CD4-positive, alpha-beta memory T cell (primary cell): ENCODE measurements at regions not wholly inside any gene's neighbourhood (a gene's known extent, or its start where the extent isn't known, plus 50 kb on each side); places are given as distances from the start of the nearest gene placed in this dataset.

Source experiments
- CTCF ChIA-PET: fragments of 350-600 bp; sonication (Branson Sonifier 250); formaldehyde crosslinking; loops from one replicate; lab custom pipeline; 2021; ENCODE audit warnings: inconsistent platforms; ENCODE audit not compliant: partially characterized antibody; lab: Charles Lee
- POLR2A ChIA-PET: fragments of 350-600 bp; sonication (Branson Sonifier 250); formaldehyde crosslinking; loops from one replicate; lab custom pipeline; 2021; ENCODE audit not compliant: partially characterized antibody; lab: Charles Lee
- DNase-seq, 5 donors: peaks; one replicate each; pipeline versions ENCODE4 v3.0.0 to v3.0.0-alpha.2; 2020 to 2022; ENCODE audit warnings: mixed read lengths in 1 of 5
- H3K27ac ChIP-seq: one replicate; pipeline ENCODE4 v1.7.0; 2013; ENCODE audit warnings: low read depth, low read length
- H3K27me3 ChIP-seq: 2 replicates; pipeline ENCODE4 v1.7.0; 2013; ENCODE audit warnings: mild to moderate bottlenecking, low read length, moderate library complexity; ENCODE audit not compliant: insufficient read depth
- H3K36me3 ChIP-seq: 2 replicates; pipeline ENCODE4 v1.7.0; 2013; ENCODE audit warnings: mild to moderate bottlenecking, low read length, moderate library complexity; ENCODE audit not compliant: insufficient read depth
- H3K4me1 ChIP-seq: 2 replicates; pipeline ENCODE4 v1.7.0; 2013; ENCODE audit warnings: mild to moderate bottlenecking, low read length, moderate library complexity; ENCODE audit not compliant: insufficient read depth
- H3K4me3 ChIP-seq, 2 donors: one replicate each; pipeline ENCODE4 v1.7.0; 2013; ENCODE audit warnings: low read length in 2 of 2, mild to moderate bottlenecking in 1 of 2
- H3K9me3 ChIP-seq, 2 donors: one replicate each; pipeline ENCODE4 v1.7.0; 2013; ENCODE audit warnings: low read length in 2 of 2, control low read depth in 1 of 2; ENCODE audit not compliant: control insufficient read depth in 1 of 2
- H3K27ac Mint-ChIP-seq, 7 donors: one replicate each; pipeline ENCODE4 v1.8.0; 2020 to 2021; ENCODE audit warnings: mixed read lengths in 7 of 7, mild to moderate bottlenecking in 6 of 7, inconsistent platforms in 3 of 7, moderate library complexity in 3 of 7
- H3K27me3 Mint-ChIP-seq, 2 donors: one replicate each; pipeline ENCODE4 v1.8.0; 2020 to 2021; ENCODE audit warnings: mixed read lengths in 2 of 2
- H3K36me3 Mint-ChIP-seq, 2 donors: one replicate each; pipeline ENCODE4 v1.8.0; 2020 to 2021; ENCODE audit warnings: mixed read lengths in 2 of 2, inconsistent platforms in 1 of 2, mild to moderate bottlenecking in 1 of 2
- H3K4me1 Mint-ChIP-seq, 4 donors: one replicate each; pipeline ENCODE4 v1.8.0; 2020 to 2021; ENCODE audit warnings: mixed read lengths in 4 of 4, mild to moderate bottlenecking in 1 of 4
- H3K4me3 Mint-ChIP-seq, 8 donors: one replicate each; pipeline ENCODE4 v1.8.0; 2020 to 2021; ENCODE audit warnings: mixed read lengths in 8 of 8, mild to moderate bottlenecking in 7 of 8, moderate library complexity in 6 of 8, inconsistent platforms in 3 of 8
- H3K9me3 Mint-ChIP-seq, 8 donors: one replicate each; pipeline ENCODE4 v1.8.0; 2020 to 2021; ENCODE audit warnings: mixed read lengths in 8 of 8, mild to moderate bottlenecking in 5 of 8, inconsistent platforms in 3 of 8, moderate library complexity in 1 of 8
- intact Hi-C: fragments of 100-400 bp; cut with micrococcal nuclease; formaldehyde crosslinking; loops from one replicate; pipeline ENCODE4 v1.15.1; 2023

- Histone ChIP-seq H3K27ac (no peak overlapping the region), H3K4me3 (no peak overlapping the region), H3K9me3 (no peaks in the 10 kb centered on the region), H3K4me1 (no peaks in the 10 kb centered on the region), H3K36me3 (no peaks in the 10 kb centered on the region), H3K27me3 (no peaks in the 10 kb centered on the region)
- POLR2A ChIA-PET, result no interaction called here
- Mint-ChIP-seq H3K36me3 (no peaks in the 10 kb centered on the region), H3K4me1 (peaks cover 0 to 1% (median 0%) of the 10 kb centered on the region in 4 donors), H3K4me3 (no peak overlapping the region), H3K9me3 (peaks cover 0 to 2% (median 0%) of the 10 kb centered on the region in 8 donors), H3K27me3 (peaks cover 3 to 6% of the 10 kb centered on the region in 2 donors), H3K27ac (no peak overlapping the region)
- intact Hi-C loops, result no loop called here
- no peak for DNase-seq
- CTCF ChIA-PET, result interaction anchor here (1.4 kb wide), 1 partner anchor 79 kb away, joined by 3 read pairs; no protein-coding TSS in a partner anchor
Measured at GRCh38 chr4:17368408-17368807, 143.5 kb downstream of the QDPR start.

GRCh38 chr4:17367201-17367600 is 144.7 kb downstream of the QDPR start:
- Histone ChIP-seq H3K9me3 (no peaks in the 10 kb centered on the region), H3K36me3 (no peaks in the 10 kb centered on the region), H3K27me3 (no peaks in the 10 kb centered on the region), H3K4me1 (no peaks in the 10 kb centered on the region), H3K27ac (no peak overlapping the region), H3K4me3 (no peak overlapping the region)
- ChIA-PET CTCF (no interaction called here), POLR2A (no interaction called here)
- Mint-ChIP-seq H3K36me3 (no peaks in the 10 kb centered on the region), H3K4me3 (no peak overlapping the region), H3K27me3 (peaks cover 5 to 6% of the 10 kb centered on the region in 2 donors), H3K27ac (no peak overlapping the region), H3K4me1 (peaks cover 6 to 8% (median 7%) of the 10 kb centered on the region in 4 donors), H3K9me3 (peaks cover 0 to 3% (median 0%) of the 10 kb centered on the region in 8 donors)
- no peak for DNase-seq
- intact Hi-C loops, result no loop called here

GRCh38 chr4:17366496-17366895 is 145.4 kb downstream of the QDPR start:
- no peaks in the 10 kb centered on the region for H3K4me1 ChIP-seq
- no peaks in the 10 kb centered on the region for H3K27me3 ChIP-seq
- intact Hi-C loops, result no loop called here
- Mint-ChIP-seq H3K9me3 (peaks cover 0 to 3% (median 0%) of the 10 kb centered on the region in 8 donors), H3K27me3 (peaks cover 6 to 7% of the 10 kb centered on the region in 2 donors), H3K4me1 (peaks cover 9 to 11% (median 10%) of the 10 kb centered on the region in 4 donors), H3K36me3 (no peaks in the 10 kb centered on the region), H3K4me3 (no peak overlapping the region), H3K27ac (no peak overlapping the region)
- H3K9me3 ChIP-seq, result no peaks in the 10 kb centered on the region
- ChIA-PET CTCF (no interaction called here), POLR2A (no interaction called here)
- no peaks in the 10 kb centered on the region for H3K36me3 ChIP-seq
- H3K4me3 ChIP-seq, result no peak overlapping the region
- H3K27ac ChIP-seq, result no peak overlapping the region
- DNase-seq, result no peak

GRCh38 chr4:17362430-17362829 is 149.5 kb downstream of the QDPR start:
- intact Hi-C loops, result no loop called here
- Mint-ChIP-seq H3K27me3 (peaks cover 8% of the 10 kb centered on the region in 2 donors), H3K4me3 (peak overlapping the region in 1 of 8 donors; percentile 20), H3K36me3 (no peaks in the 10 kb centered on the region), H3K27ac (no peak overlapping the region), H3K4me1 (peaks cover 9 to 10% (median 10%) of the 10 kb centered on the region in 4 donors), H3K9me3 (peaks cover 0 to 4% (median 0%) of the 10 kb centered on the region in 8 donors)
- Histone ChIP-seq H3K4me3 (no peak overlapping the region), H3K27me3 (no peaks in the 10 kb centered on the region), H3K27ac (no peak overlapping the region), H3K4me1 (no peaks in the 10 kb centered on the region), H3K9me3 (no peaks in the 10 kb centered on the region), H3K36me3 (no peaks in the 10 kb centered on the region)
- ChIA-PET POLR2A (no interaction called here), CTCF (no interaction called here)
- no peak for DNase-seq

GRCh38 chr4:17358241-17358640 is 153.6 kb downstream of the QDPR start:
- intact Hi-C loops, result no loop called here
- no peak overlapping the region for H3K4me3 ChIP-seq
- H3K27ac ChIP-seq, result no peak overlapping the region
- CTCF ChIA-PET, result interaction anchor here (0.8 to 1.3 kb wide), 2 partner anchors 13 to 27 kb away, joined by 3 to 4 read pairs; no protein-coding TSS in a partner anchor
- POLR2A ChIA-PET, result no interaction called here
- Mint-ChIP-seq H3K27ac (no peak overlapping the region), H3K9me3 (peaks cover 0 to 4% (median 0%) of the 10 kb centered on the region in 8 donors), H3K27me3 (peaks cover 9 to 10% of the 10 kb centered on the region in 2 donors), H3K4me1 (peaks cover 9 to 10% (median 10%) of the 10 kb centered on the region in 4 donors), H3K36me3 (no peaks in the 10 kb centered on the region), H3K4me3 (no peak overlapping the region)
- no peaks in the 10 kb centered on the region for H3K4me1 ChIP-seq
- no peak for DNase-seq
- no peaks in the 10 kb centered on the region for H3K27me3 ChIP-seq
- H3K36me3 ChIP-seq, result no peaks in the 10 kb centered on the region
- no peaks in the 10 kb centered on the region for H3K9me3 ChIP-seq

GRCh38 chr4:17356926-17357325 is 155.0 kb downstream of the QDPR start:
- no peaks in the 10 kb centered on the region for H3K27me3 ChIP-seq
- CTCF ChIA-PET, result interaction anchor here (2.5 kb wide), 1 partner anchor 9 kb away, joined by 8 read pairs; no protein-coding TSS in a partner anchor
- intact Hi-C loops, result no loop called here
- H3K9me3 ChIP-seq, result no peaks in the 10 kb centered on the region
- no peak overlapping the region for H3K4me3 Mint-ChIP-seq
- POLR2A ChIA-PET, result no interaction called here
- peaks cover 7 to 9% of the 10 kb centered on the region in 2 donors for H3K27me3 Mint-ChIP-seq
- peaks cover 0 to 1% (median under 1%) of the 10 kb centered on the region in 4 donors for H3K4me1 Mint-ChIP-seq
- no peaks in the 10 kb centered on the region for H3K36me3 Mint-ChIP-seq
- H3K9me3 Mint-ChIP-seq, result peaks cover 0 to 4% (median 0%) of the 10 kb centered on the region in 8 donors
- no peaks in the 10 kb centered on the region for H3K36me3 ChIP-seq
- no peak overlapping the region for H3K27ac Mint-ChIP-seq
- no peaks in the 10 kb centered on the region for H3K4me1 ChIP-seq
- H3K27ac ChIP-seq, result no peak overlapping the region
- no peak overlapping the region for H3K4me3 ChIP-seq
- no peak for DNase-seq

GRCh38 chr4:17352357-17352756 is 159.5 kb downstream of the QDPR start:
- H3K4me1 ChIP-seq, result no peaks in the 10 kb centered on the region

More at GRCh38 chr4:17352357-17352756, 159.5 kb downstream of the QDPR start:
- H3K27me3 ChIP-seq, result no peaks in the 10 kb centered on the region
- POLR2A ChIA-PET, result no interaction called here
- H3K27me3 Mint-ChIP-seq, result peaks cover 6 to 7% of the 10 kb centered on the region in 2 donors
- no peaks in the 10 kb centered on the region for H3K4me1 Mint-ChIP-seq
- no peak for DNase-seq
- CTCF ChIA-PET, result interaction anchor here (1.5 kb wide), 2 partner anchors 18 to 30 kb away, joined by 3 to 4 read pairs; no protein-coding TSS in a partner anchor
- no peak overlapping the region for H3K27ac ChIP-seq
- H3K36me3 Mint-ChIP-seq, result no peaks in the 10 kb centered on the region
- no peak overlapping the region for H3K4me3 ChIP-seq
- no peaks in the 10 kb centered on the region for H3K9me3 Mint-ChIP-seq
- H3K4me3 Mint-ChIP-seq, result no peak overlapping the region
- no peaks in the 10 kb centered on the region for H3K9me3 ChIP-seq
- no peak overlapping the region for H3K27ac Mint-ChIP-seq
- intact Hi-C loops, result no loop called here
- no peaks in the 10 kb centered on the region for H3K36me3 ChIP-seq
